GM23338 (cell line): ENCODE measurements at regions not wholly inside any gene's neighbourhood (a gene's known extent, or its start where the extent isn't known, plus 50 kb on each side); places are given as distances from the start of the nearest gene placed in this dataset.

Source experiments
- ATAC-seq: fragments of 200-7000 bp; cut with Tn5 transposase; 3 replicates; pipeline ENCODE4 v1.9.1; 2020
- DNase-seq: peaks from one replicate; pipeline ENCODE4 v3.0.0-alpha.2; 2015; ENCODE audit warnings: low spot score
- H2AFZ ChIP-seq: fragments of 200-600 bp; sonication (generic); 2 replicates; pipeline ENCODE4 v1.8.0; 2016; ENCODE audit warnings: antibody characterized with exemption, mild to moderate bottlenecking, moderate library complexity
- H3F3A ChIP-seq: fragments of 200-600 bp; sonication (generic); replicated peaks from 2 replicates; pipeline ENCODE4 v1.8.0; 2017; ENCODE audit warnings: antibody characterized with exemption, mixed run types, low read depth
- H3K27ac ChIP-seq: fragments of 200-600 bp; sonication (generic); 2 replicates; pipeline ENCODE4 v1.6.1; 2016; ENCODE audit warnings: low read depth
- H3K27me3 ChIP-seq: fragments of 200-600 bp; sonication (generic); 2 replicates; pipeline ENCODE4 v1.8.0; 2016; ENCODE audit warnings: mild to moderate bottlenecking, mixed run types, moderate library complexity; ENCODE audit not compliant: insufficient read depth
- H3K36me3 ChIP-seq: fragments of 200-600 bp; sonication (generic); 2 replicates; pipeline ENCODE4 v1.8.0; 2016; ENCODE audit warnings: mild to moderate bottlenecking; ENCODE audit not compliant: insufficient read depth
- H3K4me1 ChIP-seq: fragments of 200-600 bp; sonication (generic); 2 replicates; pipeline ENCODE4 v1.8.0; 2016; ENCODE audit warnings: mild to moderate bottlenecking, moderate library complexity; ENCODE audit not compliant: insufficient read depth
- H3K4me2 ChIP-seq: fragments of 200-600 bp; sonication (generic); 2 replicates; pipeline ENCODE4 v1.7.1; 2017; ENCODE audit warnings: mixed run types
- H3K4me3 ChIP-seq: fragments of 200-600 bp; sonication (generic); 2 replicates; pipeline ENCODE4 v1.6.1; 2016; ENCODE audit warnings: mixed run types
- H3K79me2 ChIP-seq: fragments of 200-600 bp; sonication (generic); replicated peaks from 2 replicates; pipeline ENCODE4 v1.8.0; 2017; ENCODE audit warnings: mild to moderate bottlenecking; ENCODE audit not compliant: insufficient read depth
- H3K9me2 ChIP-seq: fragments of 200-600 bp; sonication (generic); 2 replicates; pipeline ENCODE4 v1.8.0; 2017; ENCODE audit not compliant: insufficient read depth
- H4K20me1 ChIP-seq: fragments of 200-600 bp; sonication (generic); replicated peaks from 2 replicates; pipeline ENCODE4 v1.8.0; 2017; ENCODE audit warnings: mild to moderate bottlenecking; ENCODE audit not compliant: insufficient read depth
- H3K27ac Mint-ChIP-seq: 2 replicates; pipeline ENCODE4 v1.8.0; 2020; ENCODE audit warnings: inconsistent platforms, mild to moderate bottlenecking, moderate library complexity, mixed read lengths
- H3K27me3 Mint-ChIP-seq: 3 replicates; pipeline ENCODE4 v1.8.0; 2022; ENCODE audit warnings: low read depth, mild to moderate bottlenecking, moderate library complexity, mixed read lengths, inconsistent platforms; ENCODE audit not compliant: insufficient read depth, poor library complexity
- H3K36me3 Mint-ChIP-seq: 3 replicates; pipeline ENCODE4 v1.8.0; 2021; ENCODE audit warnings: low read depth, mild to moderate bottlenecking, inconsistent platforms, moderate library complexity, mixed read lengths
- H3K4me1 Mint-ChIP-seq: 3 replicates; pipeline ENCODE4 v1.8.0; 2020; ENCODE audit warnings: mild to moderate bottlenecking, inconsistent platforms, mixed read lengths
- H3K4me3 Mint-ChIP-seq: 3 replicates; pipeline ENCODE4 v1.8.0; 2021; ENCODE audit warnings: moderate library complexity, mild to moderate bottlenecking, inconsistent platforms, mixed read lengths
- H3K9me3 Mint-ChIP-seq: 3 replicates; pipeline ENCODE4 v1.8.0; 2020; ENCODE audit warnings: moderate library complexity, mild to moderate bottlenecking, inconsistent platforms, mixed read lengths
- CTCF ChIP-seq, 2 experiments: fragments of 200-600 bp in 1 of 2; sonication (generic) in 1 of 2; conservative IDR thresholded peaks; 2 replicates each; pipeline versions ENCODE4 v1.5.1 to v1.6.1; 2016 to 2017; ENCODE audit warnings: antibody characterized with exemption in 2 of 2, low read depth in 2 of 2, mild to moderate bottlenecking in 2 of 2, moderate library complexity in 1 of 2
- ETS1 ChIP-seq: IDR thresholded peaks from 2 replicates; pipeline ENCODE4 v1.6.1; 2016; ENCODE audit warnings: antibody characterized with exemption
- EZH2 ChIP-seq: fragments of 200-600 bp; sonication (generic); IDR thresholded peaks from one replicate; pipeline ENCODE4 v1.8.0; 2017; ENCODE audit warnings: antibody characterized with exemption, mild to moderate bottlenecking, low read depth; ENCODE audit not compliant: unreplicated experiment
- EZH2phosphoT487 ChIP-seq: fragments of 200-600 bp; sonication (generic); IDR thresholded peaks from one replicate; pipeline ENCODE4 v1.8.1; 2018; ENCODE audit warnings: antibody characterized with exemption; ENCODE audit not compliant: unreplicated experiment
- JUNB ChIP-seq: IDR thresholded peaks from one replicate; pipeline ENCODE4 v1.6.1; 2016; ENCODE audit warnings: antibody characterized with exemption; ENCODE audit not compliant: unreplicated experiment
- NANOG ChIP-seq: IDR thresholded peaks from 2 replicates; pipeline ENCODE4 v1.6.1; 2016; ENCODE audit warnings: antibody characterized with exemption, borderline replicate concordance
- POLR2AphosphoS5 ChIP-seq: IDR thresholded peaks from 2 replicates; pipeline ENCODE4 v1.6.1; 2016; ENCODE audit warnings: antibody characterized with exemption, low read depth
- STAT1 ChIP-seq: IDR thresholded peaks from one replicate; pipeline ENCODE4 v1.6.1; 2016; ENCODE audit warnings: antibody characterized with exemption; ENCODE audit not compliant: unreplicated experiment
- ZNF114 ChIP-seq: fragments of 250-450 bp; sonication (Bioruptor Pico); IDR thresholded peaks from 2 replicates; pipeline ENCODE4 v1.5.0; 2020; ENCODE audit warnings: mild to moderate bottlenecking, moderate library complexity
- ZNF462 ChIP-seq: fragments of 250-450 bp; sonication (Bioruptor Pico); IDR thresholded peaks from 2 replicates; pipeline ENCODE4 v1.5.0; 2020; ENCODE audit warnings: mild to moderate bottlenecking, moderate library complexity

- ATAC-seq (no peak), DNase-seq (no peak)
- no peaks in the 10 kb centered on the region for H3K79me2 ChIP-seq
- H3K36me3 ChIP-seq: no peaks in the 10 kb centered on the region
- H3F3A ChIP-seq: no peaks in the 10 kb centered on the region
- Mint-ChIP-seq H3K4me3 (no peak overlapping the region), H3K36me3 (no peaks in the 10 kb centered on the region), H3K4me1 (no peaks in the 10 kb centered on the region), H3K9me3 (peaks cover 12% of the 10 kb centered on the region; the same call in 2 of the 3 replicates), H3K27me3 (no peaks in the 10 kb centered on the region), H3K27ac (no peak overlapping the region)
- H3K4me3 ChIP-seq: no peak overlapping the region
- no peaks in the 10 kb centered on the region for H4K20me1 ChIP-seq
- TF ChIP-seq POLR2AphosphoS5: no peak
- no peak for TF ChIP-seq CTCF (conservative IDR thresholded peaks at IDR 0.05; ENCODE audit: low read depth in 2 of 2)
- TF ChIP-seq EZH2: no peak
- H3K4me2 ChIP-seq: no peak overlapping the region
- H3K27ac ChIP-seq: no peak overlapping the region
- H2AFZ ChIP-seq: no peak overlapping the region
- no peaks in the 10 kb centered on the region for H3K27me3 ChIP-seq
- no peaks in the 10 kb centered on the region for H3K4me1 ChIP-seq
- H3K9me2 ChIP-seq: no peaks in the 10 kb centered on the region
These were observed 165.5 kb upstream of the RBBP8 start for GRCh38 chr18:22767653-22768052.

- Histone ChIP-seq H3K4me2 (no peak overlapping the region), H3K4me3 (no peak overlapping the region), H4K20me1 (no peaks in the 10 kb centered on the region), H3K27me3 (no peaks in the 10 kb centered on the region), H3K27ac (no peak overlapping the region), H3K4me1 (no peaks in the 10 kb centered on the region), H3K36me3 (no peaks in the 10 kb centered on the region), H3K79me2 (no peaks in the 10 kb centered on the region), H2AFZ (no peak overlapping the region), H3K9me2 (no peaks in the 10 kb centered on the region), H3F3A (no peaks in the 10 kb centered on the region)
- Mint-ChIP-seq H3K27ac (no peak overlapping the region), H3K36me3 (no peaks in the 10 kb centered on the region), H3K27me3 (no peaks in the 10 kb centered on the region), H3K4me3 (no peak overlapping the region), H3K4me1 (no peaks in the 10 kb centered on the region), H3K9me3 (peaks cover 10% of the 10 kb centered on the region; the same call in 2 of the 3 replicates)
- DNase-seq (no peak), ATAC-seq (no peak)
- TF ChIP-seq NANOG: no peak
These were observed 159.2 kb upstream of the RBBP8 start for GRCh38 chr18:22773944-22774343.

- H4K20me1 ChIP-seq: no peaks in the 10 kb centered on the region
- H3K36me3 ChIP-seq: no peaks in the 10 kb centered on the region
- no peaks in the 10 kb centered on the region for H3F3A ChIP-seq
- H3K27ac ChIP-seq: no peak overlapping the region
- no peak overlapping the region for H3K4me2 ChIP-seq
- H3K27me3 Mint-ChIP-seq: no peaks in the 10 kb centered on the region
- no peak overlapping the region for H3K4me3 Mint-ChIP-seq
- peaks cover 2% of the 10 kb centered on the region for H3K9me2 ChIP-seq
- no peaks in the 10 kb centered on the region for H3K4me1 ChIP-seq
- H3K36me3 Mint-ChIP-seq: no peaks in the 10 kb centered on the region
- DNase-seq (no peak), ATAC-seq (no peak)
- H3K27me3 ChIP-seq: no peaks in the 10 kb centered on the region
- H3K4me3 ChIP-seq: no peak overlapping the region
- no peak overlapping the region for H3K27ac Mint-ChIP-seq
- no peaks in the 10 kb centered on the region for H3K4me1 Mint-ChIP-seq
- no peak overlapping the region for H2AFZ ChIP-seq
- no peaks in the 10 kb centered on the region for H3K79me2 ChIP-seq
- H3K9me3 Mint-ChIP-seq: no peaks in the 10 kb centered on the region
- no peak for TF ChIP-seq STAT1
- no peak for TF ChIP-seq ZNF462 (CRISPR knock-in tag)
- TF ChIP-seq ETS1: no peak
- no peak for TF ChIP-seq EZH2phosphoT487
- TF ChIP-seq ZNF114: no peak
- TF ChIP-seq JUNB: no peak
These were observed 154.1 kb upstream of the RBBP8 start for GRCh38 chr18:22778996-22779395.
